GM10248 (cell line): ENCODE measurements at regions not wholly inside any gene's neighbourhood (a gene's known extent, or its start where the extent isn't known, plus 50 kb on each side); places are given as distances from the start of the nearest gene placed in this dataset.

ENCODE experiments used
- CTCF ChIA-PET: fragments of 300-600 bp; sonication (Branson Sonifier 250); formaldehyde crosslinking; extraction: SDS; loops from one replicate; lab custom pipeline; 2021; ENCODE audit warnings: antibody characterized with exemption; lab: Yijun Ruan, JAX
- POLR2A ChIA-PET: fragments of 350-650 bp; sonication (Branson Sonifier 250); formaldehyde crosslinking; extraction: SDS; loops from one replicate; lab custom pipeline; 2020; ENCODE audit warnings: antibody characterized with exemption; lab: Yijun Ruan, JAX
- DNase-seq: peaks from one replicate; pipeline ENCODE4 v3.0.0; 2012; ENCODE audit errors: extremely low spot score
- CTCF ChIP-seq: IDR thresholded peaks from 2 replicates; pipeline ENCODE4 v1.5.1; 2012; ENCODE audit warnings: mild to moderate bottlenecking, low read depth; ENCODE audit errors: extremely low read depth, missing control alignments, control extremely low read depth

- CTCF ChIA-PET: interaction anchor here (0.8 kb wide), 1 partner anchor 10 kb away, joined by 3 read pairs; no protein-coding TSS in a partner anchor
- no peak for DNase-seq
- POLR2A ChIA-PET: no interaction called here
These were observed 143.9 kb downstream of the OR2K2 start for GRCh38 chr9:111186021-111186530.

DNA sequence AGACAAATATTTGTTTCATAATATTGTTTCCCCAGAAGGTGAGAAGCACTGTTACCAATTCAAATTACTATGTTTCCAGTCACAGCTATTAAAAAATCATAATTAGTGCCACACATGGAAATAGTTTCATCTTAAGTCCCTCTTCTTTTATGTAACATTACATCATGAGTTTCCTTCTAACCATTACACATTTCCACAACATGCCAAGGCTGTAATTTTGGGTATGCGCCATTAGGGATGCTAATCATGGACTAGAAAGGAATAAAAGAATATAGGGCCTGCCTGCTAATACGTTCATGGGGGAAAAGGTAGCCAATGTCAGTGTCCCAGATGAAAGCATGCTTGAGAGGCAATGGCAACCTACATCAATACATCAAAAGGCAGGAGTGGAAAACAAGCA is 142.5 kb upstream of the LPAR1 start:
- DNase-seq: no peak
- ChIA-PET CTCF (interaction anchor here (1.4 kb wide), 1 partner anchor 71 kb away, joined by 3 read pairs; no protein-coding TSS in a partner anchor), POLR2A (no interaction called here)
- TF ChIP-seq CTCF: no peak

More at GRCh38 chr9:111186021-111186530, 143.9 kb downstream of the OR2K2 start:
- TF ChIP-seq CTCF: no peak

DNA sequence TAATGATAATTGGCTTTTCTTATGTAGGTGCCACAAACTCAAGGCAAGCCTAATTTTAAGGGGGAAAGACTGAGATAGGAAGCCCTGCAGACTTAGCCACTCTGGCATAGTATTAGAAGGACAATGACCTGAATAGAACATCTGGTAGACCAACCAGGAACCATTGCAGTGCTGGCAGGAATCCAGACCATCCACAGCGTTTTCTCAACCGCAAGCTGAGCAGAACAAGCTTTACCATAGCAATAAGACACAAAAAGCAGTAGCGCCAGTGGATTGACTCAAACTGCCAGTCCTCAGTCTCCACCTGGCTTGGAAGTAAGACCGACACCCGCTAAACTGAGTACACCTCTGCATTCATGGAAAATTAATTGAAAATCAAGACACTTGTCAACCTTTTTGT is 141.3 kb upstream of the LPAR1 start:
- TF ChIP-seq CTCF: no peak
- no peak for DNase-seq
- ChIA-PET CTCF (interaction anchor here (0.8 to 1.4 kb wide), 2 partner anchors 69 to 97 kb away, joined by 3 read pairs; no protein-coding TSS in a partner anchor), POLR2A (no interaction called here)

- ChIA-PET CTCF (no interaction called here), POLR2A (no interaction called here)
- no peak for TF ChIP-seq CTCF
- DNase-seq: no peak
These were observed 140.2 kb upstream of the LPAR1 start for GRCh38 chr9:111178331-111179055.

- POLR2A ChIA-PET: no interaction called here
- no peak for DNase-seq
- TF ChIP-seq CTCF: no peak
- CTCF ChIA-PET: no interaction called here
These were observed 138.2 kb upstream of the LPAR1 start for GRCh38 chr9:111176511-111176910.

- ChIA-PET POLR2A (no interaction called here), CTCF (no interaction called here)
- no peak for TF ChIP-seq CTCF
- no peak for DNase-seq
These were observed 137.1 kb upstream of the LPAR1 start for GRCh38 chr9:111175350-111175749.
